ENCODE measurements at regions not wholly inside any gene's neighbourhood (a gene's known extent, or its start where the extent isn't known, plus 50 kb on each side); places are given as distances from the start of the nearest gene placed in this dataset.
"Not testable (repeated sequence)": the region's sequence is repeated elsewhere in the genome, so short reads cannot be mapped to it uniquely, and the experiment has no call there.

GRCh38 chr2:208648368-208648767 lies 241.8 kb downstream of the PTH2R start:
- intact Hi-C loops (cut with DNase I) = no loop called here
- H3K27ac ChIP-seq (ENCODE audit: low read length) = no peak overlapping the region
- H3K4me1 ChIP-seq (ENCODE audit: control insufficient read depth, insufficient read depth, low read length) = no peaks in the 10 kb centered on the region
- H3K9me3 ChIP-seq (ENCODE audit: control insufficient read depth, low read length) = no peaks in the 10 kb centered on the region
- H3K4me3 ChIP-seq (ENCODE audit: low read length) = no peak overlapping the region
- no peaks in the 10 kb centered on the region for H3K27me3 ChIP-seq (ENCODE audit: control insufficient read depth, insufficient read depth)
- DNase-seq = no peak
- 56% methylated on average over 4 of the region's 4 CpGs for WGBS
- ATAC-seq = no peak

- intact Hi-C loops (cut with DNase I) = no loop called here
- Histone ChIP-seq H3K4me3 (ENCODE audit: low read length) (no peak overlapping the region), H3K4me1 (ENCODE audit: control insufficient read depth, insufficient read depth, low read length) (no peaks in the 10 kb centered on the region), H3K9me3 (ENCODE audit: control insufficient read depth, low read length) (no peaks in the 10 kb centered on the region), H3K27ac (ENCODE audit: low read length) (no peak overlapping the region), H3K27me3 (ENCODE audit: control insufficient read depth, insufficient read depth) (no peaks in the 10 kb centered on the region)
- no peak for DNase-seq
- WGBS = 79% methylated on average over 3 of the region's 3 CpGs
- ATAC-seq = no peak
Observed at GRCh38 chr2:208653383-208653782, 246.8 kb downstream of the PTH2R start.

GRCh38 chr2:208654056-208654455 lies 247.5 kb downstream of the PTH2R start:
- Histone ChIP-seq H3K27me3 (ENCODE audit: control insufficient read depth, insufficient read depth) (no peaks in the 10 kb centered on the region), H3K9me3 (ENCODE audit: control insufficient read depth, low read length) (no peaks in the 10 kb centered on the region), H3K4me1 (ENCODE audit: control insufficient read depth, insufficient read depth, low read length) (no peaks in the 10 kb centered on the region), H3K27ac (ENCODE audit: low read length) (no peak overlapping the region), H3K4me3 (ENCODE audit: low read length) (no peak overlapping the region)
- intact Hi-C loops (cut with DNase I) = no loop called here
- ATAC-seq (no peak), DNase-seq (no peak)

DNA sequence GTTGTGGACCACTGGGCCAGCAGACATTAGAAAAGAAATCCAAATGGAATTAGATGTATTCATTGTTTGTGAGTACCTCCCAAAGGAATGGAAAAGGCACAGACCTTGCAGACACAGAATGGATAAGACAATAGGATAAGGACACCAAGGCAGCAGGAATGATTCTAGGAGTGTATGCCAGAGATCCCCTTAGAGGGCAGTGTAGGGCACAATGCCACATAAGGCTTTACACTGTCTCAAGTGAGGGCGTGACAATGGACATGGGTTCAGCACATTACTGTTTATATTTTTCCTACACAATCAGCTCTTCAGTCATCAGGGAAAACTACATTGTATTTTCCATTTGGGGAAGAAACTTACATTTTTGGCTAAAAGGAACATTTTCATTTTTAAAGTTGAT lies 250.9 kb downstream of the PTH2R start:
- ATAC-seq (no peak), DNase-seq (no peak)
- H3K27ac ChIP-seq (ENCODE audit: low read length) = no peak overlapping the region
- 68% methylated on average over 1 of the region's 1 CpG for WGBS
- no peaks in the 10 kb centered on the region for H3K4me1 ChIP-seq (ENCODE audit: control insufficient read depth, insufficient read depth, low read length)
- intact Hi-C loops (cut with DNase I) = no loop called here
- no peak overlapping the region for H3K4me3 ChIP-seq (ENCODE audit: low read length)
- H3K27me3 ChIP-seq (ENCODE audit: control insufficient read depth, insufficient read depth) = no peaks in the 10 kb centered on the region
- H3K9me3 ChIP-seq (ENCODE audit: control insufficient read depth, low read length) = no peaks in the 10 kb centered on the region

GRCh38 chr2:208669394-208669793 lies 262.8 kb downstream of the PTH2R start:
- DNase-seq (no peak), ATAC-seq (no peak)
- 77% methylated on average over 2 of the region's 2 CpGs for WGBS
- no peak overlapping the region for H3K27ac ChIP-seq (ENCODE audit: low read length)
- intact Hi-C loops (cut with DNase I) = no loop called here
- H3K4me1 ChIP-seq (ENCODE audit: control insufficient read depth, insufficient read depth, low read length) = no peaks in the 10 kb centered on the region
- H3K4me3 ChIP-seq (ENCODE audit: low read length) = no peak overlapping the region
- H3K27me3 ChIP-seq (ENCODE audit: control insufficient read depth, insufficient read depth) = no peaks in the 10 kb centered on the region
- H3K9me3 ChIP-seq (ENCODE audit: control insufficient read depth, low read length) = no peaks in the 10 kb centered on the region

- Histone ChIP-seq H3K27me3 (ENCODE audit: control insufficient read depth, insufficient read depth) (no peaks in the 10 kb centered on the region), H3K4me1 (ENCODE audit: control insufficient read depth, insufficient read depth, low read length) (no peaks in the 10 kb centered on the region), H3K9me3 (ENCODE audit: control insufficient read depth, low read length) (no peaks in the 10 kb centered on the region), H3K27ac (ENCODE audit: low read length) (no peak overlapping the region), H3K4me3 (ENCODE audit: low read length) (no peak overlapping the region)
- WGBS = 11% methylated on average over 1 of the region's 1 CpG
- DNase-seq = no peak
- intact Hi-C loops (cut with DNase I) = no loop called here
- ATAC-seq = no peak
Observed at GRCh38 chr2:208671284-208671683, 264.7 kb downstream of the PTH2R start.

DNA sequence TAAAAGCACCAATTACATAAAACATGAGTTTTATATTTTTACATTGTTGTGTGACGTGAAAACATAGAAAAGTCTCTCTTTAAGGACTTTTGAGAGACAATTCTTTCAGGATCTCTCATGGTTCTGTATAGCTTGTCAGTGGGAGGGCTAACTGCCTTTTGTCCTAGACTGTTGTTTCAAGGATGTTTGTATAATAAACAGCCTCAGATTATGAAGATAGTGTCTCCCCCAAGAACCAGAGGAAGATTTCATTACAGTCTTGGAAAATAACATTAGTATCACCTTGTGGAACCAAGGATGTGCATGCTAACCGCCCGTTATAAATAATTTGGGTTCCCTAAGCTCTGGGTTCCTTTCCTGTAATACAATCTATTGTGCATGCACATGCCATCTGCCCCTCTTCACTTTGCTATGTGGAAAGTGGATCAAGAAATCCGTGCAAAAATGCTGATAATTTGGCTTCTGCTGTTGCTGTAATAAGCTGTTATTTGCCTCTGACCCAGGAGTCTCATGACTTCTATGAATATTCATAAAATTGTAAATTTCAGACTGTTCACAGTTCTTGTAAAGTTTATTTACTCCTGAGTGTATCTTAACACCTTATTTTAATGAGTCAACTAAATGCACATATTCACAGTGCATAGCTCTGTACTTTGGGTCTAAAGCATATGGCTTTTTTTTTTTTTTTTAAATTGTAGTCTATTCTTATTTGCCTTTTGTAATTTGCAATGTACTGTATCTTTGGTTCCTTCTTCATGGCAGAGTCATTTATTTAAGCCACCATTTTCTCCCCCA lies 265.5 kb downstream of the PTH2R start:
- 68% methylated on average over 4 of the region's 4 CpGs for WGBS
- DNase-seq = no peak
- H3K4me1 ChIP-seq (ENCODE audit: control insufficient read depth, insufficient read depth, low read length) = no peaks in the 10 kb centered on the region
- no peaks in the 10 kb centered on the region for H3K27me3 ChIP-seq (ENCODE audit: control insufficient read depth, insufficient read depth)
- intact Hi-C loops (cut with DNase I) = no loop called here
- H3K9me3 ChIP-seq (ENCODE audit: control insufficient read depth, low read length) = no peaks in the 10 kb centered on the region
- H3K4me3 ChIP-seq (ENCODE audit: low read length) = no peak overlapping the region
- no peak for ATAC-seq
- no peak overlapping the region for H3K27ac ChIP-seq (ENCODE audit: low read length)

DNA sequence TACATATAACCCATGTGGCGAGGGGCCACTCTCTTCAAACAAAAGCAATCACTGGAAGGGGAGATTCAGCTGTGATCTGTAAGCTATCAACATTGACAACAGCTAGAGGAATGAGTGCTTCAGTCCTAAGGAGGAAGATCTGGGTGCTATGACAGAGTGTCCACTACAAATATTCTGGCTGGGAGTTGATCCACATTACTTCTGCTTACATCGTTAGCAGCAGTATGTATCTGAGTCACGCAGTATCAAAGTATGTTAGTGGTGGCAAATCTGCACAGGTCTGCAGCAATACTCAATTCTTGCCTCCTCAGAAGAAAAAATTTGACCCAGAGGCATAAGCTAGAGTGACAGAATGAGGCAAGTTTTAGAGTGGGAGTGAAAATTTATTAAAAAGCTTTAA lies 267.0 kb downstream of the PTH2R start:
- intact Hi-C loops (cut with DNase I) = no loop called here
- Histone ChIP-seq H3K27me3 (ENCODE audit: control insufficient read depth, insufficient read depth) (no peaks in the 10 kb centered on the region), H3K9me3 (ENCODE audit: control insufficient read depth, low read length) (no peaks in the 10 kb centered on the region), H3K4me3 (ENCODE audit: low read length) (no peak overlapping the region), H3K27ac (ENCODE audit: low read length) (no peak overlapping the region), H3K4me1 (ENCODE audit: control insufficient read depth, insufficient read depth, low read length) (no peaks in the 10 kb centered on the region)
- no peak for DNase-seq
- 85% methylated on average over 3 of the region's 3 CpGs for WGBS
- ATAC-seq = no peak

DNA sequence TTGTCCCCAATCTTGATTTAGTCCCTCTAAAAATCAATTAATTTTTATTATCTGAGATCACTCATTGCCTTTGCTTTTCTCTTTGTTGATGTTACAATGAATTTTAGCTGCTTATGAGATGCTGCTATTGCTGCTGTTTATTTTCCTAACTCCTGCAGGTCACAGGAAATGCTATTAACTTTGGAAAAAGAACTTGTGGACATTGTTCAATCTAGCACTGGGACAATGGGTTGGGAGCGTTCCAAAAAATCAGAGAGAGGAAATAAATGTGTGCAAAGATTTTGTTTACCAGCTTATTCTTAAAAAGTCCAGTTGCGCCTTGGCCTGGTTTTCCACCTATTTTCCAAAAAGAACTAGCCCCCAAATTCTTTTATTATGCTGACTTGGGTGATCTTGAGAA lies 268.3 kb downstream of the PTH2R start:
- intact Hi-C loops (cut with DNase I) = no loop called here
- no peak for ATAC-seq
- 67% methylated on average over 2 of the region's 2 CpGs for WGBS
- no peak overlapping the region for H3K27ac ChIP-seq (ENCODE audit: low read length)
- no peaks in the 10 kb centered on the region for H3K4me1 ChIP-seq (ENCODE audit: control insufficient read depth, insufficient read depth, low read length)
- no peak overlapping the region for H3K4me3 ChIP-seq (ENCODE audit: low read length)
- no peak for DNase-seq
- no peaks in the 10 kb centered on the region for H3K9me3 ChIP-seq (ENCODE audit: control insufficient read depth, low read length)
- no peaks in the 10 kb centered on the region for H3K27me3 ChIP-seq (ENCODE audit: control insufficient read depth, insufficient read depth)

DNA sequence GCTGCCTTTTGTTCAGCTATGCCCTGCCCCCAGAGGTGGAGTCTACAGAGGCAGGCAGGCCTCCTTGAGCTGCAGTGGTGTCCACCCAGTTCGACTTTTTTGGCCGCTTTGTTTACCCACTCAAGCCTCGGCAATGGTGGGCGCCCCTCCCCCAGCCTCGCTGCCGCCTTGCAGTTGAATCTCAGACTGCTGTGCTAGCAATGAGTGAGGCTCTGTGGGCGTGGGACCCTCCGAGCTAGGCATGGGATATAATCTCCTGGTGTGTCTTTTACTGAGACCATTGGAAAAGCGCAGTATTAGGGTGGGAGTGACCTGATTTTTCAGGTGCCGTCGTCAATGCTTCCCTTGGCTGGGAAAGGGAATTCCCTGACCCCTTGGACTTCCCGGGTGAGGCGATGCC lies 279.3 kb downstream of the PTH2R start:
- H3K4me3 ChIP-seq (ENCODE audit: low read length); H3K4me1 ChIP-seq (ENCODE audit: control insufficient read depth, insufficient read depth, low read length); H3K9me3 ChIP-seq (ENCODE audit: control insufficient read depth, low read length); H3K27me3 ChIP-seq (ENCODE audit: control insufficient read depth, insufficient read depth); intact Hi-C loops (cut with DNase I); ATAC-seq; H3K27ac ChIP-seq (ENCODE audit: low read length): not testable (repeated sequence)
- peak in 1 of 3 donors; percentile 24 for DNase-seq
- 93% methylated on average over 13 of the region's 13 CpGs for WGBS

DNA sequence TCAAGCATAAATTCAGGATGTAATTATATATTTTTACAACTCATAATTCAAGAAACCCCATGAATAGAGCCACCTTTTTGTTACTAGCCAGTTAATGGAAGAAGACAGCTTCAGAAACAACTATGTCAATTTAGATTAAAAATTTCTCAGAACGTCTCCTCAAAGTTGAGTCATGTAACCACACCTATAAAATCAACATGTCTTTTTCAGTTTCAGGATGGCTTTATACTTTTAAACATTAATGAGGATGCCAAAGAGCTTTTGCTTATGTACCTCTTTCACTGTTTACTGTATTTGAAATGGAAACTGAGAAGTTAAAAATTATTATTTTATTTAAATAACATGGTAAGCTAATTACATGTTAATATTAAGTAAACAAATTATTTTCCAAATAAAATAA lies 280.1 kb downstream of the PTH2R start:
- Histone ChIP-seq H3K27me3 (ENCODE audit: control insufficient read depth, insufficient read depth) (no peaks in the 10 kb centered on the region), H3K27ac (ENCODE audit: low read length) (no peak overlapping the region), H3K9me3 (ENCODE audit: control insufficient read depth, low read length) (no peaks in the 10 kb centered on the region), H3K4me3 (ENCODE audit: low read length) (no peak overlapping the region), H3K4me1 (ENCODE audit: control insufficient read depth, insufficient read depth, low read length) (no peaks in the 10 kb centered on the region)
- DNase-seq = no peak
- ATAC-seq = no peak
- intact Hi-C loops (cut with DNase I) = no loop called here
- WGBS = 89% methylated on average over 1 of the region's 1 CpG

DNA sequence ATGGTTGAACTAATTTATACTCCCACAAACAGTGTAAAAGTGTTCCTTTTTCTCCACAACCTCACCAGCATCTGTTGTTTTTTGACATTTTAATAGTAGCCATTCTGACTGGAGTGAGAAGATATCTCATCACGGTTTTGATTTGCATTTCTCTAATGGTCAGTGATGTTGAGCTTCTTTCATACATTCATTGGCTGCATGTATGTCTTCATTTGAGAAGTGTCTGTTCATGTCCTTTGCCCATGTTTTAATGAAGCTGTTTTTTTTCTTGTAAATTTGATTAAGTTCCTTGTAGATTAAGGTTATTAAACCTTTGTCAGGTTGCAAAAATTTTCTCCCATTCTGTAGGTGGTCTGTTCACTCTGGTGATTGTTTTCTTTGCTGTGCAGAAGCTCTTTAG lies 281.1 kb downstream of the PTH2R start:
- H3K4me1 ChIP-seq (ENCODE audit: control insufficient read depth, insufficient read depth, low read length); H3K27ac ChIP-seq (ENCODE audit: low read length); H3K27me3 ChIP-seq (ENCODE audit: control insufficient read depth, insufficient read depth); DNase-seq; intact Hi-C loops (cut with DNase I); ATAC-seq; H3K9me3 ChIP-seq (ENCODE audit: control insufficient read depth, low read length); H3K4me3 ChIP-seq (ENCODE audit: low read length): not testable (repeated sequence)
- WGBS = 83% methylated on average over 1 of the region's 1 CpG

Measured in right cardiac atrium (tissue), 5 donors.